HG02798 (cell line): ENCODE measurements at regions not wholly inside any gene's neighbourhood (a gene's known extent, or its start where the extent isn't known, plus 50 kb on each side); places are given as distances from the start of the nearest gene placed in this dataset.

Experiments
- ATAC-seq: cut with Tn5 transposase; IDR thresholded peaks from one replicate; pipeline ENCODE4 v1.9.1; 2021; ENCODE audit warnings: mild to moderate bottlenecking; ENCODE audit not compliant: unreplicated experiment, poor library complexity

GRCh38 chr11:45556851-45557707 is 108.3 kb downstream of the CHST1 start:
- no peak for ATAC-seq

- ATAC-seq: no peak
Observed at GRCh38 chr11:45554230-45554967, 111.0 kb downstream of the CHST1 start.

- no peak for ATAC-seq
Observed at GRCh38 chr11:45553383-45553936, 112.0 kb downstream of the CHST1 start.

DNA sequence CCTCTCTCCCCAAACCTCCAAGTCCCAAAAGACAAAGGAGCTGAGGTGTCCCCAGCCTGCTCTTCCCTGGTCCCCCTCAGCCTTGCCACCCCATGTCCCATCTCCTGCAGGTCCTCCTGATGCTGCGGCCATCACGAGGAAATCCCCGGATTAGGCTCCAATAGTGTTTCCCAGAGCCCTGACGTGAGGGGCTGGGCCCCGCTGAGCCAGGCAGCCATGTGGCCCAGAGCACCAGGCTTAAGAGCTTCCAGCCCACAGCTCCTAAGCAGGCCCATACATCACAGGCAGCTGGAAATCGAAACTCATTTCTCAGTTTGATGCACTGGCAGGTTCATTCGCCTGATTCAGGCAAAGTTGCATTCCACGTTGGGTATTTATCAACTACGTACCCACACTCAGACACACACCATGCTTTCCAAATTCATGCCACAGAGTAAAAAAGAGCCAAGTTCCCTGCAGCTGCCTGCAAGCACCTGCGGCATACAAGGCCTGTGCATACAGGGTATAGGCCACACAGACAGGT is 114.2 kb downstream of the CHST1 start:
- ATAC-seq: no peak

- no peak for ATAC-seq
Observed at GRCh38 chr11:45549257-45549656, 116.2 kb downstream of the CHST1 start.

GRCh38 chr11:45546366-45546765 is 119.1 kb downstream of the CHST1 start:
- no peak for ATAC-seq

GRCh38 chr11:45544826-45545225 is 120.6 kb downstream of the CHST1 start:
- ATAC-seq: no peak

DNA sequence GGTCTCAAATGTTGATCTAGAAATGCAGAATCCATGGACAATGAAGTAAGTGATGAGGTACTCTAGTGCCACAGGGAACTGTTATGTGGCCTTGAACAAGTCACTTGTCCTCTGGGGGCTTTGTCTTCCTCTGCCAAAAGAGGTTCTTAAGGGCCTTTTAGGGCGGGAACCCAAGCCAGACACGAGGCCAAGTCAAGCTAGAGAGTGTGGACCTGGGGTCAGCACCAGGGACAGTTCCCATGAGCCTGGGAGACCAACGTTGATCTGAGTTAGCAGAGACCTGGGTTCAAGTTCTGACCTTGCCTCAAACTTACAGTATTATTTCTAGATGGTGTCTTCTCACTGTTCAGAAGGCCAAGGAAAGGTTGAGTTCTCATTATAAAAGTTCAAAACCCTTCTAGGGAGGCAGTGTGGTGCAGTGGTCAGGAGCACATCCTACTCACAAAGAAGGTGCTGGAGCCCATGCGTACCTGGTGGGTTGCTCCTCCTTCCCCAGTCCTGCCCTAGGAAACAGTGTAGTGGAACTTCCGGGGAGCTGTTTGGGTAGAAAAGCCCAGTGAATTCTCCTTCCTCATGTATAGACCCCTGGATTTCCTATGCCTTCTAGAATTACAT is 121.5 kb downstream of the CHST1 start:
- ATAC-seq: no peak

DNA sequence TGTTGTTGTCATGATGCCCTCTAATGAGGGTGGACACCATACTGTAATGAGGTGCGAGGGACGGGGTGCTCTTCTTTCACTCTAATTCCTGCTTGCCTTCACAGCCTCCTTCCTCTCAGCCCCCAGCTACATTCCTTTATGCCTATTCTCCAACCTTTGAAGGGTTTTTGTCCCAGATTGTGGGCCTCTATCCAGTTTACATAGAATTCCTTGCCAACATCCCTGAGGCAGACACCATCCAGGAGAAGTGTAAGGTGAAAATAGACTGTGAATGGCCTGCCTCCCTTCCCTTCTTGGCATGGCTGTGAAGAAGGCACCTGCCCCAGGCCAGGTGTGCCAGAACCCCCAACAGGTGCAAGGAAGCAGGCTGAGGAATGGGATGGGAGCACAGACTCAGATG is 122.3 kb downstream of the CHST1 start:
- no peak for ATAC-seq

DNA sequence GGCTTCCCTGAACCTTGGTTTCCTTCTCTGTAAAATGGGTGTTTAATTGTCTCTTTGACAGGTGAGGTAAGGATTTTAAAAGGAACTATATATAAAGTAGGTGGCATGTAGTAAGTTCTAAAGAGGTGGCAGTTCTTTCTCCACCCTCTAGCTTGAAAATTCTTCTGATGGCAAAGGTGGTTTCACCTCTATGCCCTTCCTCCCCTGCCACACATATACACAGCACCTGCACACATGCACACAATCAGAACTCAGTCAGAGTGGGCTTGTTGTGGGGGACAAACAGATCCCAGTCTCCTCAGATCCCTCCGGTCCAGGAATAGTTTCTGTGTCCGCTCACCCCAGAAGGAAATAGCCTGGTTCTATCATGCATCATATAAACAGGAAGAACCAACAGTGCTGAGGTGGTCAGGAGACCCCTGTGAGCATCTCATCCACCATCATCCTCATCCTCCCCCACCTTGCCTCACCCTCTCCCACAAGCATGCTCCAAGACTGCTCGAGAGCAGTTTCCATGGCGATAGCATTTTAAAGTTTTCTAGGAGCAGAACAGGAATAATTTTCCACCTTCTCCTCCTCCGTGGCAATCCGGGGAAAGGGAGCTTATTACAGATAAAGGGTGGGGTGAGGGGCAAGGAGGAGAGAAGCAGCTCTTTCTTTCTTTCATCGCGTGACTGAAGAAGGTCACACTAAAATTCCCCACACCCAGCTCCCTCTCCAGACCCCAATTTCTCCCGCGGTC is 123.6 kb downstream of the CHST1 start:
- no peak for ATAC-seq

DNA sequence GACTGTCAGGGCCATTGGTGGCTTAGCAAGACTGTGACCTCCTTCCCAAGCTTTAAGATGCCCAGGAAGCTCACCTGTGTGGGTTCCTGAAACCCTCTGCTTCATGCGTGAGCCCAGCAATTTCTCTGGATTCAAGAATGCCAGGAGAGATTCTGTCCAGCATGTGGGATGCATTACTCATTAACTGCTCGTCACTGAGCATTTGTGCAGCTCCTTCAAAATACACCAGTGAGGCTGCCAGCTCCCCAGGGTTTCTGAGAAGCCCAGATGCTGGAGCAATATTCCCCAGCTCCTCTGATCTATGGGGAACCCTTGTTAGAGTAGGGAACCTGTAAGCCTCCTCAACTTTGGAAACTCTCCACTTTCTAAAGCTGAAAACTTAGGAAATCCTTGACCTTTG is 126.5 kb downstream of the CHST1 start:
- ATAC-seq: no peak

DNA sequence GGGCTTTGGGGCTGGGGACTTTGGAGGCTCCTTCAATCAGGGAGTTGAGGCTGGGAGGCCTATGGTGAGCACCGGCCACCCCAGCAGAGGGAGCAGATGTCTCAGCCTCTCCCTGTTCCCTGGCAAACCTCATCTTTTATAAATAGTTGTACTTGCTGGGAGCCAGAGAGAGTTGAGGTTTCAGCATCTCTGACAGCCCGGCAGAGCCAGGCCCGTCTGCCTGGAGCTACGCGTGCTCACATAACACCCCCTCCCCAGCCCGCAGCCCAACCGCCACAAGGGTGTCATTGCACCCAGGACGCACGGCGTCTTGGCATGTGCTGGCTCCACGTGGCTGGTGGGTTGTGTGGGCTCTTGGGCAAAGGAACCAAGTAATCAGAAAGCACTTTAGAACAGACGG is 127.1 kb downstream of the CHST1 start:
- no peak for ATAC-seq

DNA sequence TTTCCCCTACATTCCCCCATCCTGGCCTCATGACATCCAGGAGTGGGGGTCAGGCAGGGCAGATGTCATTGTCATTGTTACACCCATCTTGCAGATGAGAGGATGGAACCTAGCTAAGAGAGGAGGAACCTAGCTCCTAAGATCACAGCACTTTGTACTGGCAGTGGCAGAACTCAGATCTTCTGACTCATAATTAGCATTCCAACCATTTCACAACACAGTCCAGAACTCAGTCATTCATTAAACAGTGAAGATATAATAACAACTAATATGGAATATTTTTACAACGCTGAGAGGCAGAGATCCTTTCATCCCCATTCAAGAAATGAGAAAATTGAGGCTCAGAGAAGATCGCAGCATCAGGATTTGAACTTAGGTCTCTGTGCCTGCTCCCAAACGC is 127.8 kb downstream of the CHST1 start:
- no peak for ATAC-seq

DNA sequence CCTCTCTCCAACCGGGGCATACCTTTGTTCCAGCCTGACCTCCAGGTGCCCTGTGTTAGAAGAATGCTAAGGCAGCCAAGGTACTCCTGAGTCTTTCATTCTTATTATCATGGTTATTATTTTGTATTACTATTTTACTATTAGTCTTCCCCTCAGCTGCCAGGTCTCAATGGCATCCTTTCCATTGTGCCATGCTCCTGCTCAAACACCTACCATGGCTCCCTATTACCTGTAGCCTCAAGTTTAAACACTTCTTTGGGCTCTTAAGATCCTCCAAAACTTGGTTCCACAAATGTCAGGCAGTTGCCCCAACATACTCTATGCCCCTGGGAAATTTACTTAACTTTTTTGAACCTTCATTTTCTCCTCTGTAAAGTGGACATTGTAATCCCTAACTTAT is 130.4 kb downstream of the CHST1 start:
- ATAC-seq: no peak

GRCh38 chr11:45534132-45534531 is 131.3 kb downstream of the CHST1 start:
- no peak for ATAC-seq

- ATAC-seq: no peak
Observed at GRCh38 chr11:45532546-45532945, 132.9 kb downstream of the CHST1 start.

DNA sequence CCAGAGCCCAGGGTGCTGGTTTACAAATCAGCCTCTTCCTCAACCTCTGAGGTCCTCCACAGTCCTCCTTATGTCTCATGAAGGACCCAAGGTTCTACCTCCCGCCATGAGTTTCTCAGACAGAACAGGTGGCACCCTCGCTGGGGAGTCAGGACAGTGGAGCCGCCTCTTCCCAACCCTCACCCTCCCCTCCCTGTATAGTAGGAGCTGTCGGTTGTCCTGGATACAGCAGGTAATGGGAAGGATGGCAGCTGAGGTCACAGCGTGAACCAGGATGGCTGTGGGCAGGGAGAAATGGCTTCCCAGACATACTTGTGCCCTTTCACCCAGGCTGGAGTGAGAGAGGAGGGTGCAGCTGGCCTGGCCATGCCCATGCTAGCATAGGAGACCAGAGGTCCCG is 134.6 kb downstream of the CHST1 start:
- ATAC-seq: no peak

GRCh38 chr11:45530111-45530510 is 135.3 kb downstream of the CHST1 start:
- no peak for ATAC-seq

DNA sequence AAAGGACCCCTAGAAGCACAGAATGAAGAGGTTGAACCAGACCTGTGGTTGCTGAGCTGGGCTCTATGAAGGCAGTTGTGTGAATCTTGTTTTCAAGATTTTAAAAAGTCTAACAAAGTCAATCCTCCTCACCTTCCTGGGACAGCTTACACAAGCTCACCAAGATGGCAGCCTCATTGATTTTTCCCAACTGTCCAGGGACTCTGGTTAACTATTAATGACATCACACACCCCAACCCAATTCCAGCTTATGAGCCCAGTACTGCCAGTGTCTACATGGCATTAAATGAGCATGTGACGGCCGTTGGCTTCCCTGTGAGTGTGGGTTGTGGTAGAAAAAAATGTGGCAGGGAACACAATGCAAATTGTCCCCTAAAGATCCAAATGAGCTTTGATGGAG is 137.0 kb downstream of the CHST1 start:
- ATAC-seq: no peak

- ATAC-seq: no peak
Observed at GRCh38 chr11:45527898-45528297, 137.5 kb downstream of the CHST1 start.
